ENCODE measurements at regions not wholly inside any gene's neighbourhood (a gene's known extent, or its start where the extent isn't known, plus 50 kb on each side); places are given as distances from the start of the nearest gene placed in this dataset.

DNA sequence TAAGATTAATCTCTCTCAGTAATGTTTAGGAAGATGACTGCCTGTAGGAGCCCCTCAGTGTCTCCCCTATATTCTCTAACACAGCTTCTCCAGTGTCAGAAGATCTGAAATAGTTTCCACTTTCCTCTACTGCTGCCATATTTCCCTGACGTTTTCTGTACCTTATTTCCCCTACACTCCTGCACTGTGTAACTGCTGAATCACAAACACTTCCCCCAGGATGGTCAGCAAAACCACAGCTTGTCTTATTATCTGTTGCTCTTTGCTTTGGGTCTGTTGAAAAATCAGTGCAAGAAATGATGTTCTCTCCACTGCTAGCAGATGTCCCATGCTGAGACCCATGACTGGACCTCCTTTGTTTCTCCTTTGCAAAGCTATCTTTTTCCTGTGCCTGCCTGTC is 441.7 kb downstream of the EPHA4 start:
- TF ChIP-seq, protein P1, sequence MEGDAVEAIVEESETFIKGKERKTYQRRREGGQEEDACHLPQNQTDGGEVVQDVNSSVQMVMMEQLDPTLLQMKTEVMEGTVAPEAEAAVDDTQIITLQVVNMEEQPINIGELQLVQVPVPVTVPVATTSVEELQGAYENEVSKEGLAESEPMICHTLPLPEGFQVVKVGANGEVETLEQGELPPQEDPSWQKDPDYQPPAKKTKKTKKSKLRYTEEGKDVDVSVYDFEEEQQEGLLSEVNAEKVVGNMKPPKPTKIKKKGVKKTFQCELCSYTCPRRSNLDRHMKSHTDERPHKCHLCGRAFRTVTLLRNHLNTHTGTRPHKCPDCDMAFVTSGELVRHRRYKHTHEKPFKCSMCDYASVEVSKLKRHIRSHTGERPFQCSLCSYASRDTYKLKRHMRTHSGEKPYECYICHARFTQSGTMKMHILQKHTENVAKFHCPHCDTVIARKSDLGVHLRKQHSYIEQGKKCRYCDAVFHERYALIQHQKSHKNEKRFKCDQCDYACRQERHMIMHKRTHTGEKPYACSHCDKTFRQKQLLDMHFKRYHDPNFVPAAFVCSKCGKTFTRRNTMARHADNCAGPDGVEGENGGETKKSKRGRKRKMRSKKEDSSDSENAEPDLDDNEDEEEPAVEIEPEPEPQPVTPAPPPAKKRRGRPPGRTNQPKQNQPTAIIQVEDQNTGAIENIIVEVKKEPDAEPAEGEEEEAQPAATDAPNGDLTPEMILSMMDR (IDR thresholded peaks at IDR 0.05) = no peak
- no peak for TF ChIP-seq POLR2A (IDR thresholded peaks at IDR 0.05)

All from body of pancreas (tissue), 4 donors.